ENCODE measurements at regions not wholly inside any gene's neighbourhood (a gene's known extent, or its start where the extent isn't known, plus 50 kb on each side); places are given as distances from the start of the nearest gene placed in this dataset.
"Not testable (repeated sequence)": the region's sequence is repeated elsewhere in the genome, so short reads cannot be mapped to it uniquely, and the experiment has no call there.

DNA sequence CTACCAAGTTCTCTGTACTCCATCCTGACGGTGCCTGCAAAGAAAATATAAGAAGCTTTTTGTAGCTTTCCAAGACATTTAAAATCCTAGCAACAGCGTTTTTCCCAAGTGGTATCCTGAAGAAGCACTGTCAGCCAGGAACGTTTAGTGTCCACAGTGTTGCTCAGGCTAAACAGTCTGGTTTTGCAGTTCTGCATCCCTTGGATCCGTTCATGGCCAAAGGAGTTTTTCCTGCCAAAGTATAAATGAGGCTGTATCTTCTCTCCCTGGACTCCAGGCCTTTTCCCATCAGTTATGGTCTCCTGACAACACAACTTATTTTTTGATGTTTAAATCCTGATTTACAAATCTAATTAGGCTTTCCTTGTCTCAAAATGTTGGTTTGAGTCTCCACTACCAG is 925.8 kb downstream of the TLE1 start:
- ATAC-seq: no peak
- Histone ChIP-seq H3K9me3 (no peaks in the 10 kb centered on the region), H3K36me3 (no peaks in the 10 kb centered on the region), H3K27ac (no peak overlapping the region), H3K4me3 (no peak overlapping the region), H3K27me3 (no peaks in the 10 kb centered on the region), H3K4me1 (no peaks in the 10 kb centered on the region)
- no peak for TF ChIP-seq POLR2AphosphoS5 (IDR thresholded peaks at IDR 0.05)
- TF ChIP-seq, protein P1, sequence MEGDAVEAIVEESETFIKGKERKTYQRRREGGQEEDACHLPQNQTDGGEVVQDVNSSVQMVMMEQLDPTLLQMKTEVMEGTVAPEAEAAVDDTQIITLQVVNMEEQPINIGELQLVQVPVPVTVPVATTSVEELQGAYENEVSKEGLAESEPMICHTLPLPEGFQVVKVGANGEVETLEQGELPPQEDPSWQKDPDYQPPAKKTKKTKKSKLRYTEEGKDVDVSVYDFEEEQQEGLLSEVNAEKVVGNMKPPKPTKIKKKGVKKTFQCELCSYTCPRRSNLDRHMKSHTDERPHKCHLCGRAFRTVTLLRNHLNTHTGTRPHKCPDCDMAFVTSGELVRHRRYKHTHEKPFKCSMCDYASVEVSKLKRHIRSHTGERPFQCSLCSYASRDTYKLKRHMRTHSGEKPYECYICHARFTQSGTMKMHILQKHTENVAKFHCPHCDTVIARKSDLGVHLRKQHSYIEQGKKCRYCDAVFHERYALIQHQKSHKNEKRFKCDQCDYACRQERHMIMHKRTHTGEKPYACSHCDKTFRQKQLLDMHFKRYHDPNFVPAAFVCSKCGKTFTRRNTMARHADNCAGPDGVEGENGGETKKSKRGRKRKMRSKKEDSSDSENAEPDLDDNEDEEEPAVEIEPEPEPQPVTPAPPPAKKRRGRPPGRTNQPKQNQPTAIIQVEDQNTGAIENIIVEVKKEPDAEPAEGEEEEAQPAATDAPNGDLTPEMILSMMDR (IDR thresholded peaks at IDR 0.05): no peak
- no peak for TF ChIP-seq EP300 (IDR thresholded peaks at IDR 0.05)
- no peak for TF ChIP-seq POLR2A (IDR thresholded peaks at IDR 0.05)
- WGBS, 2 donors (ENCODE audit: low coverage in 1 of 2): 20 to 28% methylated on average over 4 of the region's 4 CpGs

DNA sequence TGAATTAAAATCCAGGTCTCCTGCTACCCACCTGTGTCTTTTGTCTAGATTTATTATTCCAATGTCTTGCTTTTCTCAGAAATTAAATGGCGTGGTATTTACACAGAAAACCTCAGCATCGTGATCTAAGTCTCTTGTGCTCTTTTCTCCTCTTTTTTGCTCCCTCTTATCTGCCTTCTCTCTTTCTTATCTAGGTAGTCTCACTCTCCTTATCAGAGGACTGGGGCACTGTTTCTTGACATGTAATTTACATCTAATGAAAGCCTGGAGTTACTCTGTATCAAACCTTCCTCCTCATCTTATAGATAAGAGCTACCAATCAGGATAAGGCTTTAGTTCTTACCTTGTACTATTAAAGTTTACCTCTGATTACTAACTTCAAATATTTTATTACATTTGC is 933.8 kb downstream of the TLE1 start:
- no peak for ATAC-seq
- TF ChIP-seq, protein P1 (IDR thresholded peaks at IDR 0.05): no peak
- no peak for TF ChIP-seq EP300 (IDR thresholded peaks at IDR 0.05)
- TF ChIP-seq POLR2AphosphoS5 (IDR thresholded peaks at IDR 0.05): no peak
- WGBS, 2 donors (ENCODE audit: low coverage in 1 of 2): 95 to 97% methylated on average over 2 of the region's 2 CpGs
- Histone ChIP-seq H3K27ac (no peak overlapping the region), H3K9me3 (no peaks in the 10 kb centered on the region), H3K4me1 (no peaks in the 10 kb centered on the region), H3K27me3 (no peaks in the 10 kb centered on the region), H3K36me3 (no peaks in the 10 kb centered on the region), H3K4me3 (no peak overlapping the region)

- not testable (repeated sequence) for H3K4me1 ChIP-seq, H3K27ac ChIP-seq, H3K4me3 ChIP-seq, ATAC-seq, H3K36me3 ChIP-seq, H3K9me3 ChIP-seq, H3K27me3 ChIP-seq
- WGBS, 2 donors (ENCODE audit: low coverage in 1 of 2): 100% methylated on average over 2 of the region's 17 CpGs; no CpG with 5 or more reads in 1 of the 2 donors
Observed at GRCh38 chr9:80747056-80747455, 942.3 kb downstream of the TLE1 start.

GRCh38 chr9:80732506-80732905 is 956.8 kb downstream of the TLE1 start:
- Histone ChIP-seq H3K27ac (no peak overlapping the region), H3K27me3 (no peaks in the 10 kb centered on the region), H3K9me3 (no peaks in the 10 kb centered on the region), H3K36me3 (no peaks in the 10 kb centered on the region), H3K4me3 (no peak overlapping the region), H3K4me1 (no peaks in the 10 kb centered on the region)
- ATAC-seq: no peak
- 14 to 21% methylated on average over 2 of the region's 2 CpGs for WGBS, 2 donors (ENCODE audit: low coverage in 1 of 2)
- TF ChIP-seq, protein P1 (IDR thresholded peaks at IDR 0.05): no peak
- TF ChIP-seq POLR2A (IDR thresholded peaks at IDR 0.05) (no peak), POLR2AphosphoS5 (IDR thresholded peaks at IDR 0.05) (no peak), EP300 (IDR thresholded peaks at IDR 0.05) (no peak)

DNA sequence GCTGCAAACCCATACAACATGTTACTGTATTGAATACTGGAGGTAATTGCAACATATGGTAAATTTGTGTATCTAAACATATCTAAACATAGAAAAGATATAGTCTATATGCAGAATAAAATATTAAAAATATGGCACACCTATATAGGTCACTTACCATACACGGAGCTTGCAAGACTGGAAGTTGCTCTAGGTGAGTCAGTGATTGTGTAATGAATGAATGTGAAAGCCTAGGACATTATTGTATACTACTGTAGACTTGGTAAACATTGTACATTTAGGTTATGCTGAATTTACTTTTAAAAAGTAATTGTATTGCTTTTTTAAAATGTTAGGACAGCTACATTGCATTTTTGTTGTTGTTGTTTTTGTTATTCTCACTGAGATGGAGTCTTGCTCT is 968.8 kb downstream of the TLE1 start:
- TF ChIP-seq POLR2A (IDR thresholded peaks at IDR 0.05) (no peak), POLR2AphosphoS5 (IDR thresholded peaks at IDR 0.05) (no peak), EP300 (IDR thresholded peaks at IDR 0.05) (no peak)
- TF ChIP-seq, protein P1 (IDR thresholded peaks at IDR 0.05): no peak
- no peak overlapping the region for H3K27ac ChIP-seq
- no peaks in the 10 kb centered on the region for H3K36me3 ChIP-seq
- H3K27me3 ChIP-seq: no peaks in the 10 kb centered on the region
- H3K4me1 ChIP-seq: no peaks in the 10 kb centered on the region
- H3K9me3 ChIP-seq: peaks cover 0 to 6% (median 0%) of the 10 kb centered on the region in 3 donors
- no peak for ATAC-seq
- H3K4me3 ChIP-seq: no peak overlapping the region
- 20 to 94% methylated on average over 1 of the region's 1 CpG for WGBS, 2 donors (ENCODE audit: low coverage in 1 of 2)

DNA sequence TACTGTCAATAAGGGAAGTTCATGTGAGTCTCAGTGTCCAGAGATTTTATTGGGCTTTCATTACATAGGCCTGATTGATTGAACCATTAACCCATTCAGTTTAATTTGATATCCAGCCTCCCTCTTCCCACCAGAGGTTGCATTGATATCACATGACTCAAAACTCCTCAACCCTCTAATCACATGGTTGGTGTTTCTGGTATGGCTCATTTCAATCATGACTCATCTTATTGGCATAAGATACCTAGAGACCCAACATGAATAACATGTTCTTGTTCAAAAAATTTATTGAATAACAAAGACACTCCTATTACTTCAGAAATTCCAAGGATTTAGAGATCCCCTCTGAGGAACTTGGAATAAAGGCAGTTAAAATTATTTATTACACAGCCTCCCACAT is 982.2 kb downstream of the TLE1 start:
- Histone ChIP-seq H3K27ac (no peak overlapping the region), H3K27me3 (no peaks in the 10 kb centered on the region), H3K36me3 (no peaks in the 10 kb centered on the region), H3K9me3 (peaks cover 0 to 13% (median 0%) of the 10 kb centered on the region in 3 donors), H3K4me3 (no peak overlapping the region), H3K4me1 (no peaks in the 10 kb centered on the region)
- TF ChIP-seq POLR2A (IDR thresholded peaks at IDR 0.05): no peak
- no peak for ATAC-seq
